ENCODE measurements at regions not wholly inside any gene's neighbourhood (a gene's known extent, or its start where the extent isn't known, plus 50 kb on each side); places are given as distances from the start of the nearest gene placed in this dataset.
"Not testable (repeated sequence)": the region's sequence is repeated elsewhere in the genome, so short reads cannot be mapped to it uniquely, and the experiment has no call there.

- DNase-seq = no peak
Observed at GRCh38 chr6:144660561-144661115, 375.5 kb downstream of the UTRN start.

- peak; percentile 55 for DNase-seq
Observed at GRCh38 chr6:144661116-144661806, 376.1 kb downstream of the UTRN start.

- no peak for DNase-seq
Observed at GRCh38 chr6:144662812-144663365, 377.8 kb downstream of the UTRN start.

- DNase-seq = no peak
Observed at GRCh38 chr6:144664281-144664680, 379.1 kb downstream of the UTRN start.

- DNase-seq = no peak
Observed at GRCh38 chr6:144664947-144665346, 379.8 kb downstream of the UTRN start.

- no peak for DNase-seq
Observed at GRCh38 chr6:144665932-144666450, 380.9 kb downstream of the UTRN start.

GRCh38 chr6:144666781-144667180 lies 381.6 kb downstream of the UTRN start:
- DNase-seq = no peak

GRCh38 chr6:144667532-144668503 lies 382.7 kb downstream of the UTRN start:
- no peak for DNase-seq

- not testable (repeated sequence) for DNase-seq
Observed at GRCh38 chr6:144670259-144670658, 385.1 kb downstream of the UTRN start.

- no peak for DNase-seq
Observed at GRCh38 chr6:144673807-144674206, 388.7 kb downstream of the UTRN start.

GRCh38 chr6:144675231-144675861 lies 390.2 kb downstream of the UTRN start:
- no peak for DNase-seq

- DNase-seq = not testable (repeated sequence)
Observed at GRCh38 chr6:144676310-144676709, 391.2 kb downstream of the UTRN start.

GRCh38 chr6:144677263-144677662 lies 392.1 kb downstream of the UTRN start:
- not testable (repeated sequence) for DNase-seq

- no peak for DNase-seq
Observed at GRCh38 chr6:144678844-144679243, 393.7 kb downstream of the UTRN start.

- DNase-seq = no peak
Observed at GRCh38 chr6:144681334-144681733, 396.2 kb downstream of the UTRN start.

GRCh38 chr6:144683216-144684070 lies 398.3 kb downstream of the UTRN start:
- no peak for DNase-seq

- no peak for DNase-seq
Observed at GRCh38 chr6:144688713-144689112, 403.6 kb downstream of the UTRN start.

GRCh38 chr6:144689503-144690040 lies 404.4 kb downstream of the UTRN start:
- DNase-seq = no peak

- DNase-seq = no peak
Observed at GRCh38 chr6:144690133-144690532, 405.0 kb downstream of the UTRN start.

GRCh38 chr6:144690666-144691065 lies 405.5 kb downstream of the UTRN start:
- DNase-seq = no peak

GRCh38 chr6:144692050-144692449 lies 406.9 kb downstream of the UTRN start:
- DNase-seq = not testable (repeated sequence)
